ES-I3 (cell line): ENCODE measurements at regions not wholly inside any gene's neighbourhood (a gene's known extent, or its start where the extent isn't known, plus 50 kb on each side); places are given as distances from the start of the nearest gene placed in this dataset.
A peak's percentile ranks its signal among the peaks of the same experiment; 100 is the strongest.

ENCODE experiments used
- H3K36me3 ChIP-seq: 2 replicates; pipeline ENCODE4 v1.6.1; 2013; ENCODE audit warnings: mild to moderate bottlenecking, low read length, control low read depth, moderate library complexity; ENCODE audit not compliant: insufficient read depth
- H3K4me1 ChIP-seq: 2 replicates; pipeline ENCODE4 v1.6.1; 2013; ENCODE audit warnings: mild to moderate bottlenecking, control low read depth, low read length; ENCODE audit not compliant: insufficient read depth
- H3K9ac ChIP-seq: 2 replicates; pipeline ENCODE4 v1.6.1; 2013; ENCODE audit warnings: low read depth, mild to moderate bottlenecking, low read length, moderate library complexity
- H3K9me3 ChIP-seq: 2 replicates; pipeline ENCODE4 v1.6.1; 2013; ENCODE audit warnings: mild to moderate bottlenecking, low read length, moderate library complexity; ENCODE audit not compliant: control insufficient read depth, insufficient read depth

GRCh38 chr5:167665841-167666375 is 625.5 kb upstream of the WWC1 start:
- H3K4me1 ChIP-seq = peaks cover 21% of the 10 kb centered on the region
- H3K9ac ChIP-seq = no peak overlapping the region
- no peaks in the 10 kb centered on the region for H3K36me3 ChIP-seq
- no peaks in the 10 kb centered on the region for H3K9me3 ChIP-seq

- H3K9ac ChIP-seq = no peak overlapping the region
Measured at GRCh38 chr5:167671176-167671575, 620.3 kb upstream of the WWC1 start.

GRCh38 chr5:167673942-167674341 is 617.5 kb upstream of the WWC1 start:
- Histone ChIP-seq H3K36me3 (no peaks in the 10 kb centered on the region), H3K9me3 (peaks cover 6% of the 10 kb centered on the region), H3K9ac (no peak overlapping the region), H3K4me1 (peaks cover 16% of the 10 kb centered on the region)

More at GRCh38 chr5:167671176-167671575, 620.3 kb upstream of the WWC1 start:
- H3K9me3 ChIP-seq = no peaks in the 10 kb centered on the region
- H3K36me3 ChIP-seq = no peaks in the 10 kb centered on the region
- H3K4me1 ChIP-seq = peaks cover 21% of the 10 kb centered on the region

GRCh38 chr5:167678481-167678880 is 613.0 kb upstream of the WWC1 start:
- no peaks in the 10 kb centered on the region for H3K4me1 ChIP-seq
- peaks cover 6% of the 10 kb centered on the region for H3K9me3 ChIP-seq
- H3K9ac ChIP-seq = no peak overlapping the region
- no peaks in the 10 kb centered on the region for H3K36me3 ChIP-seq

- no peaks in the 10 kb centered on the region for H3K36me3 ChIP-seq
- H3K4me1 ChIP-seq = no peaks in the 10 kb centered on the region
- H3K9me3 ChIP-seq = no peaks in the 10 kb centered on the region; the same call in 1 of the 2 replicates
- H3K9ac ChIP-seq = no peak overlapping the region
Measured at GRCh38 chr5:167684251-167684650, 607.2 kb upstream of the WWC1 start.

- Histone ChIP-seq H3K9me3 (no peaks in the 10 kb centered on the region), H3K9ac (no peak overlapping the region), H3K36me3 (no peaks in the 10 kb centered on the region)
Measured at GRCh38 chr5:167688341-167689130, 602.9 kb upstream of the WWC1 start.

GRCh38 chr5:167694325-167695147 is 596.9 kb upstream of the WWC1 start:
- H3K9me3 ChIP-seq = no peaks in the 10 kb centered on the region

More at GRCh38 chr5:167688341-167689130, 602.9 kb upstream of the WWC1 start:
- H3K4me1 ChIP-seq = no peaks in the 10 kb centered on the region

GRCh38 chr5:167696558-167697314 is 594.7 kb upstream of the WWC1 start:
- peaks cover 30% of the 10 kb centered on the region for H3K4me1 ChIP-seq
- no peaks in the 10 kb centered on the region for H3K9me3 ChIP-seq
- no peaks in the 10 kb centered on the region for H3K36me3 ChIP-seq
- H3K9ac ChIP-seq = no peak overlapping the region

More at GRCh38 chr5:167694325-167695147, 596.9 kb upstream of the WWC1 start:
- no peaks in the 10 kb centered on the region for H3K36me3 ChIP-seq
- H3K4me1 ChIP-seq = peaks cover 10% of the 10 kb centered on the region; the same call in 1 of the 2 replicates
- H3K9ac ChIP-seq = no peak overlapping the region

- H3K4me1 ChIP-seq = peaks cover 35% of the 10 kb centered on the region
- 0 out of 2 replicates have a peak overlapping the region, but pooled peaks have one; percentile 23 for H3K9ac ChIP-seq
- no peaks in the 10 kb centered on the region for H3K9me3 ChIP-seq
- H3K36me3 ChIP-seq = no peaks in the 10 kb centered on the region
Measured at GRCh38 chr5:167699432-167699831, 592.0 kb upstream of the WWC1 start.

- no peaks in the 10 kb centered on the region for H3K9me3 ChIP-seq
- H3K36me3 ChIP-seq = no peaks in the 10 kb centered on the region
- peaks cover 35% of the 10 kb centered on the region for H3K4me1 ChIP-seq
- H3K9ac ChIP-seq = no peak overlapping the region
Measured at GRCh38 chr5:167701051-167701450, 590.4 kb upstream of the WWC1 start.

GRCh38 chr5:167702014-167702413 is 589.4 kb upstream of the WWC1 start:
- no peaks in the 10 kb centered on the region for H3K36me3 ChIP-seq
- no peaks in the 10 kb centered on the region for H3K9me3 ChIP-seq
- H3K4me1 ChIP-seq = peaks cover 35% of the 10 kb centered on the region
- H3K9ac ChIP-seq = no peak overlapping the region

- Histone ChIP-seq H3K4me1 (no peaks in the 10 kb centered on the region), H3K36me3 (no peaks in the 10 kb centered on the region), H3K9me3 (no peaks in the 10 kb centered on the region), H3K9ac (no peak overlapping the region)
Measured at GRCh38 chr5:167708449-167708848, 583.0 kb upstream of the WWC1 start.

- no peaks in the 10 kb centered on the region for H3K9me3 ChIP-seq
- H3K9ac ChIP-seq = no peak overlapping the region
- H3K4me1 ChIP-seq = no peaks in the 10 kb centered on the region
- H3K36me3 ChIP-seq = no peaks in the 10 kb centered on the region
Measured at GRCh38 chr5:167709625-167710024, 581.8 kb upstream of the WWC1 start.
